Sigmoid colon (tissue), 6 donors: ENCODE measurements at regions not wholly inside any gene's neighbourhood (a gene's known extent, or its start where the extent isn't known, plus 50 kb on each side); places are given as distances from the start of the nearest gene placed in this dataset.

Experiments used
- DNase-seq: peaks from one replicate; pipeline ENCODE4 v3.0.0-alpha.2; 2019
- H3K27ac ChIP-seq, 4 donors: fragments of 200-600 bp; sonication (generic); one replicate each; pipeline ENCODE4 v1.5.1; 2016 to 2019; ENCODE audit warnings: mild to moderate bottlenecking in 1 of 4
- H3K27me3 ChIP-seq, 3 donors: fragments of 200-600 bp; sonication (generic); one replicate each; pipeline ENCODE4 v1.5.1; 2019; ENCODE audit warnings: mild to moderate bottlenecking in 1 of 3
- H3K36me3 ChIP-seq, 4 donors: fragments of 200-600 bp; sonication (generic); one replicate each; pipeline ENCODE4 v1.5.1; 2016 to 2019
- H3K4me1 ChIP-seq, 4 donors: fragments of 200-600 bp; sonication (generic); one replicate each; pipeline ENCODE4 v1.5.1; 2017 to 2019
- H3K4me3 ChIP-seq, 4 donors: fragments of 200-600 bp; sonication (generic); one replicate each; pipeline ENCODE4 v1.5.1; 2017 to 2019; ENCODE audit warnings: mild to moderate bottlenecking in 2 of 4, moderate library complexity in 1 of 4
- H3K9me3 ChIP-seq, 4 donors: fragments of 200-600 bp in 3 of 4; sonication (generic) in 3 of 4; one replicate each; pipeline versions ENCODE4 v1.5.1 to v1.6.1; 2013 to 2019
- EP300 ChIP-seq, 4 donors: sonication (generic); formaldehyde crosslinking; IDR thresholded peaks; one replicate each; pipeline ENCODE4 v1.6.1; 2017; ENCODE audit warnings: antibody characterized with exemption in 4 of 4
- POLR2A ChIP-seq, 2 donors: fragments of 450-650 bp; IDR thresholded peaks; one replicate each; pipeline ENCODE4 v1.6.1; 2016; ENCODE audit warnings: antibody characterized with exemption in 2 of 2, mild to moderate bottlenecking in 2 of 2, moderate library complexity in 2 of 2
- POLR2AphosphoS5 ChIP-seq, 4 donors: sonication (generic); formaldehyde crosslinking; IDR thresholded peaks; one replicate each; pipeline ENCODE4 v1.6.1; 2017; ENCODE audit warnings: antibody characterized with exemption in 4 of 4
- WGBS, 2 donors: extraction: QIAGEN DNeasy Blood & Tissue Kit; methylation state at CpG; one replicate each; pipeline ENCODE4 v1.1.7; 2013; 5-methylcytosine and 5-hydroxymethylcytosine counted together
- intact Hi-C: fragments of 100-400 bp; cut with DNase I; formaldehyde crosslinking; loops from one replicate; pipeline ENCODE4 v1.15.1; 2023
- TF ChIP-seq, protein P1 (sequence below), 4 experiments: fragments of 450-650 bp in 3 of 4; fragments of 200-600 bp in 1 of 4; IDR thresholded peaks; one replicate each; pipeline ENCODE4 v1.5.1; 2016 to 2019; ENCODE audit warnings: antibody characterized with exemption in 4 of 4, mild to moderate bottlenecking in 3 of 4, moderate library complexity in 2 of 4
- donor health status: healthy with polysubstance abuse.
- donor health status: healthy.

GRCh38 chr9:24731754-24732153, 186.1 kb upstream of the IZUMO3 start:
- no peaks in the 10 kb centered on the region for H3K4me1 ChIP-seq
- TF ChIP-seq EP300 (IDR thresholded peaks at IDR 0.05) (no peak), POLR2AphosphoS5 (IDR thresholded peaks at IDR 0.05) (no peak), POLR2A (IDR thresholded peaks at IDR 0.05) (no peak)
- TF ChIP-seq, protein P1, sequence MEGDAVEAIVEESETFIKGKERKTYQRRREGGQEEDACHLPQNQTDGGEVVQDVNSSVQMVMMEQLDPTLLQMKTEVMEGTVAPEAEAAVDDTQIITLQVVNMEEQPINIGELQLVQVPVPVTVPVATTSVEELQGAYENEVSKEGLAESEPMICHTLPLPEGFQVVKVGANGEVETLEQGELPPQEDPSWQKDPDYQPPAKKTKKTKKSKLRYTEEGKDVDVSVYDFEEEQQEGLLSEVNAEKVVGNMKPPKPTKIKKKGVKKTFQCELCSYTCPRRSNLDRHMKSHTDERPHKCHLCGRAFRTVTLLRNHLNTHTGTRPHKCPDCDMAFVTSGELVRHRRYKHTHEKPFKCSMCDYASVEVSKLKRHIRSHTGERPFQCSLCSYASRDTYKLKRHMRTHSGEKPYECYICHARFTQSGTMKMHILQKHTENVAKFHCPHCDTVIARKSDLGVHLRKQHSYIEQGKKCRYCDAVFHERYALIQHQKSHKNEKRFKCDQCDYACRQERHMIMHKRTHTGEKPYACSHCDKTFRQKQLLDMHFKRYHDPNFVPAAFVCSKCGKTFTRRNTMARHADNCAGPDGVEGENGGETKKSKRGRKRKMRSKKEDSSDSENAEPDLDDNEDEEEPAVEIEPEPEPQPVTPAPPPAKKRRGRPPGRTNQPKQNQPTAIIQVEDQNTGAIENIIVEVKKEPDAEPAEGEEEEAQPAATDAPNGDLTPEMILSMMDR (IDR thresholded peaks at IDR 0.05): no peak
- DNase-seq: no peak
- intact Hi-C loops: no loop called here
- no peaks in the 10 kb centered on the region for H3K36me3 ChIP-seq
- 81 to 83% methylated on average over 1 of the region's 1 CpG for WGBS, 2 donors
- no peaks in the 10 kb centered on the region for H3K27me3 ChIP-seq
- no peaks in the 10 kb centered on the region for H3K9me3 ChIP-seq
- H3K4me3 ChIP-seq: no peak overlapping the region
- H3K27ac ChIP-seq: no peak overlapping the region

DNA sequence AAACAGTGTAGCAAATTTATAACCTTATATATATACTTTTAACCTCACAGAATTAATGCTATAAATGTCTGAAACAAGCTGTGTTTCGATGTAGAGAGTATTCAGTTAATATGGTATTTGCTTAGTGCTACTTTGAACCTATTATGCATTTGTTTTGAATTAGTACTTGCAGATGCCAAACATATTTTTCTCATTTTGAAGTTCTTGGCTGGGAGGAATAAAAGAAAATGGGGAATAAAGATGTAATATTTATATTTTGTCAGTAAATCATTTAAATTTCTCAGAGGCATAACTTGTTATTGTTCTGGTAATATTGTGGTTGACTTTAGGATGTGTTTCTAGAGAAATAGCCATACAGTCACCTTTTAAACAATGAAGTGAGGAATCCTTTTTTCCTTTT, 175.9 kb upstream of the IZUMO3 start:
- Histone ChIP-seq H3K27ac (no peak overlapping the region), H3K4me1 (no peaks in the 10 kb centered on the region), H3K36me3 (no peaks in the 10 kb centered on the region), H3K27me3 (no peaks in the 10 kb centered on the region), H3K9me3 (no peaks in the 10 kb centered on the region), H3K4me3 (no peak overlapping the region)
- intact Hi-C loops: no loop called here
- 18 to 56% methylated on average over 1 of the region's 1 CpG for WGBS, 2 donors
- DNase-seq: no peak
- TF ChIP-seq POLR2A (IDR thresholded peaks at IDR 0.05): no peak
- TF ChIP-seq, protein P1 (IDR thresholded peaks at IDR 0.05): no peak
- TF ChIP-seq EP300 (IDR thresholded peaks at IDR 0.05): no peak
- no peak for TF ChIP-seq POLR2AphosphoS5 (IDR thresholded peaks at IDR 0.05)

DNA sequence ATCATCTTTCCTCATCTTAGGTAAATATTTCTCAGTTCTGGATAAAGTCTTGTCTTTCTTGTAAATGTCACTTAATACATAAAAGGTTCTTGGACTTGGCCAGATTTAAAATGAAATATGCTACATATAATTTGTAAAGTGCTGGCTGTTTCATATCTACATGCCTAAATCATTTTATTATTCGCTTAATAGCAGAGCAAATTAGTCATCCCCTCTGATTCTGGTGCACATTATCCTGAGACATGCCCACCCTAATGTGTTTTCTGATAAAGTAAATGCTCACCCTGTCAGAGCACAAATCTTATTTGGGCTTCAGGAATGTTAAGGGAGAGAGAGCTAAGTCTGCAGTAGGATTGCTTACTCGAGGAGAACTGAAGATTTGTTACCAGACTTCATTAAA, 166.5 kb upstream of the IZUMO3 start:
- no peak for TF ChIP-seq EP300 (IDR thresholded peaks at IDR 0.05)
- Histone ChIP-seq H3K27ac (no peak overlapping the region), H3K36me3 (no peaks in the 10 kb centered on the region), H3K9me3 (no peaks in the 10 kb centered on the region), H3K27me3 (no peaks in the 10 kb centered on the region), H3K4me3 (no peak overlapping the region), H3K4me1 (peaks cover 0 to 7% (median 3%) of the 10 kb centered on the region in 4 donors)
- WGBS, 2 donors: 59 to 63% methylated on average over 2 of the region's 2 CpGs
- intact Hi-C loops: no loop called here
- DNase-seq: no peak

GRCh38 chr9:24708814-24709213, 163.1 kb upstream of the IZUMO3 start:
- intact Hi-C loops: no loop called here
- Histone ChIP-seq H3K4me1 (peaks cover 0 to 7% (median 3%) of the 10 kb centered on the region in 4 donors), H3K4me3 (no peak overlapping the region), H3K27me3 (no peaks in the 10 kb centered on the region), H3K9me3 (no peaks in the 10 kb centered on the region), H3K36me3 (no peaks in the 10 kb centered on the region), H3K27ac (no peak overlapping the region)
- TF ChIP-seq POLR2A (IDR thresholded peaks at IDR 0.05) (no peak), EP300 (IDR thresholded peaks at IDR 0.05) (no peak), POLR2AphosphoS5 (IDR thresholded peaks at IDR 0.05) (no peak)
- TF ChIP-seq, protein P1 (IDR thresholded peaks at IDR 0.05): no peak
- DNase-seq: no peak
- WGBS, 2 donors: 85 to 86% methylated on average over 2 of the region's 2 CpGs

DNA sequence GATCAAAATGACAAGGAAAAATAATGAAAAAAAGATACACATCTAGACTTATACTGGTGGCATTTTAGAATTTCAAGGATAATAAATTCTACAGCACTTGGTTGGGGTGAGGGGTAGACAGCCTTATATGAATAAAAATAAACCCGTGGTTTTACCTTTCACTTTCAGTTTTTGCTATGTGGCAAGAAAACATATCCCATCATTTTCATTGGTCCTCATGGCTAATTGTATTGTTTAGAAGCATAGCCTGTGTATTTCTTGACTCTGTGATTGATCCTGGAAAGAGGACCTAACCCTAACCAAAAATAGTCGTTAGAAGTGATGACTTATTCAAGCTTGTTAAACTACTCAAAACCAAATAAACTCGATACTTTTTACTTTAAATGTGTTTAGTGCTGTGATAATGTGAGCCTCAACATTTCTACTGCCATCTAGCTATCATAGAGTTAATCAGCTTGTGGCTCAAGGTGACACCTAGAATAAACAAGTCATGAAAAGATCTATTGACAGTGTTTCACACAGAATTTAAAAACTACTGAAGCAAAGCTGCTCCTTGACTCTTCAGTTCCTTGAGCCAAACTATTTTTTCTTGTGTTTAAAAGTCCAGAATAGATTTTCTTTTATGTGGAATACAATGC, 153.3 kb upstream of the IZUMO3 start:
- peaks cover 0 to 3% (median 0%) of the 10 kb centered on the region in 4 donors for H3K9me3 ChIP-seq

More for the DNA sequence above, 153.3 kb upstream of the IZUMO3 start:
- TF ChIP-seq, protein P1 (IDR thresholded peaks at IDR 0.05): no peak
- TF ChIP-seq POLR2AphosphoS5 (IDR thresholded peaks at IDR 0.05): no peak
- intact Hi-C loops: no loop called here
- Histone ChIP-seq H3K36me3 (no peaks in the 10 kb centered on the region), H3K27ac (no peak overlapping the region), H3K4me3 (peak overlapping the region in 3 of 4 donors; percentile 5 to 16 (median 13)), H3K4me1 (no peaks in the 10 kb centered on the region), H3K27me3 (no peaks in the 10 kb centered on the region)
- DNase-seq: no peak
- 11 to 14% methylated on average over 3 of the region's 3 CpGs for WGBS, 2 donors
